Smooth muscle cell (in vitro differentiated cells): ENCODE measurements at regions not wholly inside any gene's neighbourhood (a gene's known extent, or its start where the extent isn't known, plus 50 kb on each side); places are given as distances from the start of the nearest gene placed in this dataset.

Experiments used
- DNase-seq: peaks from one replicate; lab custom pipeline; 2025; ENCODE audit not compliant: unreplicated experiment; lab: John Stamatoyannopoulos, UW
- H2AFZ ChIP-seq: fragments of 200-600 bp; sonication (generic); 2 replicates; pipeline ENCODE4 v1.6.0; 2016; ENCODE audit warnings: antibody characterized with exemption, low read depth, mild to moderate bottlenecking
- H3F3A ChIP-seq: fragments of 200-600 bp; sonication (generic); 2 replicates; pipeline ENCODE4 v1.6.0; 2017; ENCODE audit warnings: antibody characterized with exemption, low read depth
- H3K27ac ChIP-seq: fragments of 200-600 bp; sonication (generic); 2 replicates; pipeline ENCODE4 v1.5.1; 2016; ENCODE audit warnings: low read depth, mild to moderate bottlenecking
- H3K27me3 ChIP-seq: fragments of 200-600 bp; sonication (generic); 2 replicates; pipeline ENCODE4 v1.6.1; 2016; ENCODE audit warnings: low read depth, mild to moderate bottlenecking
- H3K36me3 ChIP-seq: fragments of 200-600 bp; sonication (generic); 2 replicates; pipeline ENCODE4 v1.5.1; 2016; ENCODE audit warnings: low read depth
- H3K4me1 ChIP-seq: fragments of 200-600 bp; sonication (generic); 2 replicates; pipeline ENCODE4 v1.5.1; 2016; ENCODE audit warnings: low read depth
- H3K4me2 ChIP-seq: fragments of 200-600 bp; sonication (generic); 2 replicates; pipeline ENCODE4 v1.6.0; 2016; ENCODE audit warnings: mild to moderate bottlenecking
- H3K4me3 ChIP-seq: fragments of 200-600 bp; sonication (generic); 2 replicates; pipeline ENCODE4 v1.5.1; 2016; ENCODE audit warnings: mild to moderate bottlenecking
- H3K79me2 ChIP-seq: fragments of 200-600 bp; sonication (generic); 2 replicates; pipeline ENCODE4 v1.6.0; 2016; ENCODE audit warnings: low read depth, mild to moderate bottlenecking
- H3K9ac ChIP-seq: fragments of 200-600 bp; sonication (generic); 2 replicates; pipeline ENCODE4 v1.6.0; 2016; ENCODE audit warnings: low read depth
- H3K9me3 ChIP-seq: fragments of 200-600 bp; sonication (generic); replicated peaks from 2 replicates; pipeline ENCODE4 v1.5.1; 2016; ENCODE audit warnings: low read depth
- H4K20me1 ChIP-seq: fragments of 200-600 bp; sonication (generic); 2 replicates; pipeline ENCODE4 v1.6.0; 2016; ENCODE audit warnings: low read depth
- WGBS: methylation state at CpG from one replicate; pipeline ENCODE4 v1.1.7; 2016; ENCODE audit warnings: low lambda C conversion rate; 5-methylcytosine and 5-hydroxymethylcytosine counted together
- TF ChIP-seq, protein P1 (sequence below): fragments of 200-600 bp; sonication (generic); IDR thresholded peaks from 2 replicates; pipeline ENCODE4 v1.5.1; 2017; ENCODE audit warnings: borderline replicate concordance, mild to moderate bottlenecking, antibody characterized with exemption; ENCODE audit not compliant: insufficient read depth, poor library complexity, severe bottlenecking

DNA sequence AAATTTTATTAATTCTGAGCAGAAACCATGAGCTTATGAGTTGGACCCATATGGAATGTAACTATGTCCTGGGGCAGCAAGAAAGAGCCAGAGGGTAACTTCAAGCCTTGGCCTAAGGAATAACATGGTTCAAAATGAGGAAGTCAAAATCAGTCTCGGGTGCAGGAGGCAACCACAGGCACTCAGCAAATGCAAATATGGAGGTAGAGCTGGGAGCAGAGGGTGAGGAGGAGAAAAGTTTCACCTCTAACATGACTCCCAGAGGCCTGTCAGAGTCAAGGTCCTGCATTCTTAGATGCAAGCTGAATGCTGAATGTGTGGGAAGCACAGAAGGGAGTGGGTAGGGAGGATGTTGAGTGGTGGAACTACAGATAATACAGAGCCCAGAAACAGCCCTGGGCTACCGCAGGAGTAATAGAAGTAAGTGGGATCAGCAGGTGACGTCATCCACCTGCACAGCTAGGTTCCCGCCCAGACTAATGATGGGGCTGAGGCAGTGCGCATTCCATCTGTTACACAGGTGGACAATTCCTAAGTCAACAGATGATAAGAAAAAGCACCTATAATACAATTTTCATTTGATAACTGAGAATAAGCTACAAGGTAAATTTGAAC, 279.8 kb upstream of the ARRDC4 start:
- H3K4me2 ChIP-seq, result no peak overlapping the region
- H4K20me1 ChIP-seq, result no peaks in the 10 kb centered on the region
- H3K4me1 ChIP-seq, result no peaks in the 10 kb centered on the region
- no peaks in the 10 kb centered on the region for H3K79me2 ChIP-seq
- H3K27me3 ChIP-seq, result no peaks in the 10 kb centered on the region
- TF ChIP-seq, protein P1, sequence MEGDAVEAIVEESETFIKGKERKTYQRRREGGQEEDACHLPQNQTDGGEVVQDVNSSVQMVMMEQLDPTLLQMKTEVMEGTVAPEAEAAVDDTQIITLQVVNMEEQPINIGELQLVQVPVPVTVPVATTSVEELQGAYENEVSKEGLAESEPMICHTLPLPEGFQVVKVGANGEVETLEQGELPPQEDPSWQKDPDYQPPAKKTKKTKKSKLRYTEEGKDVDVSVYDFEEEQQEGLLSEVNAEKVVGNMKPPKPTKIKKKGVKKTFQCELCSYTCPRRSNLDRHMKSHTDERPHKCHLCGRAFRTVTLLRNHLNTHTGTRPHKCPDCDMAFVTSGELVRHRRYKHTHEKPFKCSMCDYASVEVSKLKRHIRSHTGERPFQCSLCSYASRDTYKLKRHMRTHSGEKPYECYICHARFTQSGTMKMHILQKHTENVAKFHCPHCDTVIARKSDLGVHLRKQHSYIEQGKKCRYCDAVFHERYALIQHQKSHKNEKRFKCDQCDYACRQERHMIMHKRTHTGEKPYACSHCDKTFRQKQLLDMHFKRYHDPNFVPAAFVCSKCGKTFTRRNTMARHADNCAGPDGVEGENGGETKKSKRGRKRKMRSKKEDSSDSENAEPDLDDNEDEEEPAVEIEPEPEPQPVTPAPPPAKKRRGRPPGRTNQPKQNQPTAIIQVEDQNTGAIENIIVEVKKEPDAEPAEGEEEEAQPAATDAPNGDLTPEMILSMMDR, result no peak
- no peak overlapping the region for H3K27ac ChIP-seq
- H3K4me3 ChIP-seq, result no peak overlapping the region
- H3K9me3 ChIP-seq, result no peaks in the 10 kb centered on the region
- no peak for DNase-seq
- H3K36me3 ChIP-seq, result no peaks in the 10 kb centered on the region
- H2AFZ ChIP-seq, result no peak overlapping the region
- 85% methylated on average over 5 of the region's 5 CpGs for WGBS
- H3K9ac ChIP-seq, result no peak overlapping the region
- no peaks in the 10 kb centered on the region for H3F3A ChIP-seq

DNA sequence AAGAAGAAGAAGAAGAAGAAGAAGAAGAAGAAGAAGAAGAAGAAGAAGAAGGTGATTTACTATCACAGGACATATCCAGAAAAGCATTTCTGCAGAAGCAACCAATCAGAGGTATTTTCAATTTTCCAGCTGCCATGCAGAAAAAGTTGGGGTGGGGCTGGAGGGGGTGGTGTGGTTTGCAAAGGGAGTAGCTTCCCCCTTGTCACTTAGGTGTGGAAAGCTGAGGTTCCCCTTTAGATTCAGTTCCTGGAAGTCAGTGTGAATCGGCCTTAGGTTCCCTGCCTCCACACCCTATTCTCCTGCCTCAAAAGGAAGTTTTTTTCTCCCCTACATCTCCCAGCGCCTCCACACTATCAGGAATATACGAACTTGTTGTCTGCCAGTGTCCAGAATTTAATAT, 276.7 kb upstream of the ARRDC4 start:
- no peak overlapping the region for H3K9ac ChIP-seq
- TF ChIP-seq, protein P1, result no peak
- no peaks in the 10 kb centered on the region for H3K36me3 ChIP-seq
- H3K4me1 ChIP-seq, result no peaks in the 10 kb centered on the region
- no peak overlapping the region for H2AFZ ChIP-seq
- no peaks in the 10 kb centered on the region for H3K27me3 ChIP-seq
- no peak for DNase-seq
- no peak overlapping the region for H3K4me2 ChIP-seq
- no peak overlapping the region for H3K4me3 ChIP-seq
- no peaks in the 10 kb centered on the region for H3K79me2 ChIP-seq
- H3K27ac ChIP-seq, result no peak overlapping the region
- H4K20me1 ChIP-seq, result no peaks in the 10 kb centered on the region
- H3F3A ChIP-seq, result no peaks in the 10 kb centered on the region
- no peaks in the 10 kb centered on the region for H3K9me3 ChIP-seq
- 83% methylated on average over 3 of the region's 3 CpGs for WGBS

DNA sequence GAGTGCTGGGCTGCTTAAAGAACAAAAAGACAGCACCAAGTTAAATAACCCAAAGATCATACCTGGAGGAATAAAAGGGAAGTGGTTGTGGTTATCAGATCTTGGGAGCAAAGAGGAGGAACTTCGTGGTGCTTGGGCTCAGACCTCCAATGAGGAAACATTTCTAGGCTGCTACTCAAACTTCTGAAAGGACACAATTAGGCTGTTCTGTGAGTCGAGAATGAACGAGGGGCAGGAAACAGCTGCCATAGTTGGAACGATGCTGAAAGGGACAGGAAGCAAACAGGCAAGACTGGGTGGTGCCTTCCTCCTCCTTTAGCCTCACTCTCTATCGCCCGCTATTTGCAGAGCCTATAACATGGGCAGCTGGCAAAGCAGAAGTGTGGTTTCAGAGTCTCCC, 276.3 kb upstream of the ARRDC4 start:
- H2AFZ ChIP-seq, result no peak overlapping the region
- no peak overlapping the region for H3K4me2 ChIP-seq
- H3K36me3 ChIP-seq, result no peaks in the 10 kb centered on the region
- DNase-seq, result no peak
- no peaks in the 10 kb centered on the region for H3K4me1 ChIP-seq
- no peaks in the 10 kb centered on the region for H3K9me3 ChIP-seq
- no peak overlapping the region for H3K4me3 ChIP-seq
- H3K27me3 ChIP-seq, result no peaks in the 10 kb centered on the region
- no peaks in the 10 kb centered on the region for H4K20me1 ChIP-seq
- no peak overlapping the region for H3K27ac ChIP-seq
- no peaks in the 10 kb centered on the region for H3F3A ChIP-seq
- H3K79me2 ChIP-seq, result no peaks in the 10 kb centered on the region
- TF ChIP-seq, protein P1, result no peak
- H3K9ac ChIP-seq, result no peak overlapping the region
- WGBS, result 76% methylated on average over 6 of the region's 6 CpGs

DNA sequence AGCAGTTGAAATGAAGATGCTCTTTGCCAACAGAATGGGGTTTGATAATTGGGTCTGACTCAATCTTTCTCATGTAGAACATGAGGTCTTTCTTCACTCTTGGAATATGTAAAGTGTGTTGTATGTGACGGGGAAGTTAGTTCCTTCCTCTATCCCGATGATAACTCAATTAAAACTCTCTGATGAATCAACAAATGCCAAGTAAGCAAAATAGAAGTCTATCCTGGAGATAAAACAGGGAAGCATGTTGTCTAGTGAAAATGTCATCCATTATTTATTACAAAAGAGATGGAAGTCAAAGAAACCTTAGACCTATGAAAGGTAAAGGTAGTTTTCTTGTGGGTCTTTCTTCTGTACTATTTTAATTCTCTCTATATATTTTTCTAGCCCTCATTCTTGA, 274.2 kb upstream of the ARRDC4 start:
- H3K4me1 ChIP-seq, result no peaks in the 10 kb centered on the region
- 92% methylated on average over 2 of the region's 2 CpGs for WGBS

More for the DNA sequence above, 274.2 kb upstream of the ARRDC4 start:
- Histone ChIP-seq H3K9ac (no peak overlapping the region), H4K20me1 (no peaks in the 10 kb centered on the region), H2AFZ (no peak overlapping the region), H3K4me2 (no peak overlapping the region), H3K79me2 (no peaks in the 10 kb centered on the region), H3K27ac (no peak overlapping the region), H3F3A (no peaks in the 10 kb centered on the region), H3K9me3 (no peaks in the 10 kb centered on the region), H3K27me3 (no peaks in the 10 kb centered on the region), H3K4me3 (no peak overlapping the region), H3K36me3 (no peaks in the 10 kb centered on the region)
- no peak for DNase-seq
- TF ChIP-seq, protein P1, result no peak
